ENCODE measurements at regions not wholly inside any gene's neighbourhood (a gene's known extent, or its start where the extent isn't known, plus 50 kb on each side); places are given as distances from the start of the nearest gene placed in this dataset.

DNA sequence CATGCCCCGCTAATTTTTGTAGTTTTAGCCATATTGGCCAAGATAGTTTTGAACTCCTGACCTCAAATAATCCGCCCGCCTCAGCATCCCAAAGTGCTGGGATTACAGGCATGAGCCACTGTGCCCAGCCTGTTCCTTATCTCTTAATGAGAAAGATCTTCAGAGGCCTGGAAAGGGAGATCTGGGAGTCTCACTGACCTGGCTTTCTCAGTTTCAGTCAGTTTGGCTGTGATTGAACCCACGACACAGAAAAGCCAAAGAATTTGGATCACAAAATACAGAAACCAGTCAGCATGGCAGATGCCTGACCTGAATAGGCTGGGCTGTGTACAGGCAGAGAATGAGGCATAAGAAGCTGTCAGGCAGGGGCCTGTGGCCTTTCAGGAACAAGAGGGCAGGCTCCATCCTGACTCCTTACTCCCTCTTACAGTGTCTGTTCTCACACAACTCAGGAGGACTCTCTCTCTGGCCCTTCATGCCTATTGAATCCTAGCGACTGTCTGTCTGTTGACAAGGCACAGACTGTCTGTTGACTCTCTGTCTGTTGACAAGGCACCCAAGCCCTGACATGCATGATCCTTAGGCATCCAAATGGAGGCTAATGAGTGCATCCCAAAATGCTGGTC lies 366.5 kb upstream of the CCDC196 start:
- Histone ChIP-seq H3K27me3 (no peaks in the 10 kb centered on the region), H3K27ac (no peak overlapping the region), H3K4me3 (no peak overlapping the region), H3K4me1 (no peaks in the 10 kb centered on the region), H3K36me3 (no peaks in the 10 kb centered on the region), H3K9me3 (no peaks in the 10 kb centered on the region)
- ATAC-seq (ENCODE audit: low FRiP score in 2 of 2) (no peak), DNase-seq (no peak)
- TF ChIP-seq, protein P1, sequence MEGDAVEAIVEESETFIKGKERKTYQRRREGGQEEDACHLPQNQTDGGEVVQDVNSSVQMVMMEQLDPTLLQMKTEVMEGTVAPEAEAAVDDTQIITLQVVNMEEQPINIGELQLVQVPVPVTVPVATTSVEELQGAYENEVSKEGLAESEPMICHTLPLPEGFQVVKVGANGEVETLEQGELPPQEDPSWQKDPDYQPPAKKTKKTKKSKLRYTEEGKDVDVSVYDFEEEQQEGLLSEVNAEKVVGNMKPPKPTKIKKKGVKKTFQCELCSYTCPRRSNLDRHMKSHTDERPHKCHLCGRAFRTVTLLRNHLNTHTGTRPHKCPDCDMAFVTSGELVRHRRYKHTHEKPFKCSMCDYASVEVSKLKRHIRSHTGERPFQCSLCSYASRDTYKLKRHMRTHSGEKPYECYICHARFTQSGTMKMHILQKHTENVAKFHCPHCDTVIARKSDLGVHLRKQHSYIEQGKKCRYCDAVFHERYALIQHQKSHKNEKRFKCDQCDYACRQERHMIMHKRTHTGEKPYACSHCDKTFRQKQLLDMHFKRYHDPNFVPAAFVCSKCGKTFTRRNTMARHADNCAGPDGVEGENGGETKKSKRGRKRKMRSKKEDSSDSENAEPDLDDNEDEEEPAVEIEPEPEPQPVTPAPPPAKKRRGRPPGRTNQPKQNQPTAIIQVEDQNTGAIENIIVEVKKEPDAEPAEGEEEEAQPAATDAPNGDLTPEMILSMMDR (IDR thresholded peaks at IDR 0.05): no peak
- TF ChIP-seq POLR2A (IDR thresholded peaks at IDR 0.05): no peak
- TF ChIP-seq POLR2AphosphoS5 (IDR thresholded peaks at IDR 0.05): no peak
- TF ChIP-seq EP300 (IDR thresholded peaks at IDR 0.05): no peak
- WGBS, 2 donors: 89 to 97% methylated on average over 5 of the region's 5 CpGs

DNA sequence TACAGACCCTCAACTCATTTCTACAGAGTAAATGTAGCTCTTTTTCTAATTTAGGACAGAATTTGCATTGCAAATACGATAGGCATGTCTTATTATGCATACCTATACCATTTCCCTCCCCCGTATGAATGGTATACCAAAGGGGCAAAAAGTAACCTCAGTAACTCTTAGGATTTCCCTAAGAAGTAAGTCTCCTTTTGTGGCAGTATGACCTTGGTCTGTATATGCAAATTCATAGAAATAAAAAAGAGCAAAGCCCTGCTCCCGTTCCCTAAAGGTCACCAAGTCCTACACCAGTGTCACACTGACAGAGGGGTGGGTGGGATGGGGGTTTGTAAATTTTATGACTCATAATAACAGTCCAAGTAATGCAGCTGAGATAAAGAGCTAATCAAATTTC lies 365.8 kb upstream of the CCDC196 start:
- Histone ChIP-seq H3K27me3 (no peaks in the 10 kb centered on the region), H3K9me3 (no peaks in the 10 kb centered on the region), H3K4me3 (no peak overlapping the region), H3K4me1 (no peaks in the 10 kb centered on the region), H3K27ac (no peak overlapping the region), H3K36me3 (no peaks in the 10 kb centered on the region)
- no peak for TF ChIP-seq EP300 (IDR thresholded peaks at IDR 0.05)
- TF ChIP-seq POLR2A (IDR thresholded peaks at IDR 0.05): no peak
- TF ChIP-seq, protein P1 (IDR thresholded peaks at IDR 0.05): no peak
- TF ChIP-seq POLR2AphosphoS5 (IDR thresholded peaks at IDR 0.05): no peak
- 88 to 94% methylated on average over 3 of the region's 3 CpGs for WGBS, 2 donors
- ATAC-seq (ENCODE audit: low FRiP score in 2 of 2) (no peak), DNase-seq (no peak)

DNA sequence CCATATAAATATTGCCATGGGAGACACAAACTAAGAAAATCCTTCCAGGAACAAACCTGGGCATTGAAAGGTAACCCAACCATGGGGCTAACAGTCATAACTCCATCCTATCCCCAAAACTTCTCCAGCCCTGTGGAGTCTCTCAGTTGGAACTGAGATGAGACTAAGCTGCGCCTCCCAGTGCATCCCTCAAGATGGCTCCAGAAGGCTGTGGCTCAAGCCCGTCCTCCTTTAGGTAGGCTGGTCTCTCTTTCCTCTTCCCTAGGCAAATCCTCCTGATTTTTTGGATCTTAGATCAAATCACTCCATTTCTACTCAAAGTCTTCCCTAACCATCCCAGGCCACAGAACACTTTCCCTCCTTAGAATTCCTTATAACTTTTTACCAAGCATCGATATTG lies 364.3 kb upstream of the CCDC196 start:
- H3K9me3 ChIP-seq: no peaks in the 10 kb centered on the region
- no peaks in the 10 kb centered on the region for H3K4me1 ChIP-seq
- 87 to 96% methylated on average over 3 of the region's 3 CpGs for WGBS, 2 donors
- no peaks in the 10 kb centered on the region for H3K36me3 ChIP-seq
- ATAC-seq (ENCODE audit: low FRiP score in 2 of 2): no peak
- no peak overlapping the region for H3K27ac ChIP-seq
- no peaks in the 10 kb centered on the region for H3K27me3 ChIP-seq
- no peak for DNase-seq
- no peak overlapping the region for H3K4me3 ChIP-seq
- TF ChIP-seq EP300 (IDR thresholded peaks at IDR 0.05) (no peak), POLR2AphosphoS5 (IDR thresholded peaks at IDR 0.05) (no peak), POLR2A (IDR thresholded peaks at IDR 0.05) (no peak)
- TF ChIP-seq, protein P1 (IDR thresholded peaks at IDR 0.05): no peak

DNA sequence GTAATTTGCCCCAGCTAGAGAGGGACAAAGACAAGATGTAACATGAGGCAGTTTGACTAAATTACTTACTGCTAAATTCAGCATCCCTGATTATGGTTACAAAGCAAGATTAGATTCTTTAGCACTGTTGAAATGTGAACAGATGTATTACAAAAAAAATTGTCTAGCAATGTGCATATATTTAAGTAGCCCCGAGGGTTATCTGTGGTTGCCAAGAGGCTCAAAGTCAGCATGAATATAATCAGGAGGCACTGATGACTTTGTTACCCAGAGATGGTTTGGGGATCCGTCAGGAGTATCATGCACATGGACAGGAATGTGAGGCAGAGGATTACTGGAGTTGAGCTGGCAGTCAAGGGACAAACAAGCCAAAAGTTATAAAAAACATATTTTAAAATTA lies 356.9 kb upstream of the CCDC196 start:
- H3K9me3 ChIP-seq: no peaks in the 10 kb centered on the region
- TF ChIP-seq EP300 (IDR thresholded peaks at IDR 0.05): no peak
- no peak for TF ChIP-seq POLR2AphosphoS5 (IDR thresholded peaks at IDR 0.05)
- no peak for TF ChIP-seq POLR2A (IDR thresholded peaks at IDR 0.05)
- TF ChIP-seq, protein P1 (IDR thresholded peaks at IDR 0.05): no peak
- no peak overlapping the region for H3K27ac ChIP-seq
- WGBS, 2 donors: 71 to 91% methylated on average over 2 of the region's 2 CpGs
- H3K36me3 ChIP-seq: no peaks in the 10 kb centered on the region
- no peak overlapping the region for H3K4me3 ChIP-seq
- H3K27me3 ChIP-seq: no peaks in the 10 kb centered on the region
- no peaks in the 10 kb centered on the region for H3K4me1 ChIP-seq
- ATAC-seq (ENCODE audit: low FRiP score in 2 of 2) (no peak), DNase-seq (no peak)

DNA sequence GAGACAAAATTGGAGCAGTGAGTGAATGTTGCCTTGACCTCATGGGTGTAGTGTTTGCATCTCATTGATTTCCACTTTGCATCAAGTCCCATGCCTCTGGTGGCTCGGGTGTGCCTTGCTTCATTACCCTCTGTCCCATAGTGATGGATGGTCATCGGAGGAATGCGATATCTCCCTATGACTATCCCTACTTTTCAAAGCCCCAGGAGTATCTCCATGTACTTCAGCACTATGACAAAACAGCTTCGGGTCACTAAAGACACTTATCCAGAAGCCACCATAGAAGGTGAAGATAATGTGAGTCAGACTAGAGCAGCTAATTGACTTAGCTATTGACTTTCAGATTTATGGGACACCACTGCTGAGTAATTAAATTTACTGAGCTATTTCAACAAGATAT lies 355.1 kb upstream of the CCDC196 start:
- H3K36me3 ChIP-seq: no peaks in the 10 kb centered on the region
- no peak for ATAC-seq (ENCODE audit: low FRiP score in 2 of 2)
- H3K4me3 ChIP-seq: no peak overlapping the region
- no peak for DNase-seq
- WGBS, 2 donors: 70 to 88% methylated on average over 4 of the region's 4 CpGs
- no peaks in the 10 kb centered on the region for H3K27me3 ChIP-seq
- no peaks in the 10 kb centered on the region for H3K9me3 ChIP-seq
- no peak overlapping the region for H3K27ac ChIP-seq
- TF ChIP-seq EP300 (IDR thresholded peaks at IDR 0.05): no peak
- TF ChIP-seq, protein P1 (IDR thresholded peaks at IDR 0.05): no peak
- no peaks in the 10 kb centered on the region for H3K4me1 ChIP-seq
